NCI-H1105 treated with DMSO at 0.1 percent for 48 hours (cell line): ENCODE measurements at regions not wholly inside any gene's neighbourhood (a gene's known extent, or its start where the extent isn't known, plus 50 kb on each side); places are given as distances from the start of the nearest gene placed in this dataset.

Experiments used
- DNase-seq: peaks from one replicate; lab custom pipeline; 2025; lab: John Stamatoyannopoulos, UW

DNA sequence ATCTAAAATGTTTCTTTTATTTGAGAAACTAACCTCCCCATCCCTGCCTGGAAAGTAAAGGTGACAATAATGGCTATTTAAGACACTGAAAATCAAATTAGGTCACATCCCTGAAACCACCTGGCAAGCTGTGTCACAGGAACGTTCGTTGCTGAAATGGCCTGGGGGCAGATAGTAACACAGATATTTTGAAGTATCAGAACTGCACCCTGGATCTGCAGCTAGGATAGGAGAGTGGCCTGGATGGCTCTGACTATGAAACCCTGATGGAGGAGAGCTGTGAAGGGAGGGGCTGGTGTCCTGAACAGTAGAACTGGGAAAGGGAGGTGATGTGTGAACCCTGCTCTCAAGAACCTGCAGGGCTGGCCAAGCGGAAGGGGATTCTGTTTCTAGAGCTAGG, 648.3 kb upstream of the CFAP20DC start:
- DNase-seq: no peak

DNA sequence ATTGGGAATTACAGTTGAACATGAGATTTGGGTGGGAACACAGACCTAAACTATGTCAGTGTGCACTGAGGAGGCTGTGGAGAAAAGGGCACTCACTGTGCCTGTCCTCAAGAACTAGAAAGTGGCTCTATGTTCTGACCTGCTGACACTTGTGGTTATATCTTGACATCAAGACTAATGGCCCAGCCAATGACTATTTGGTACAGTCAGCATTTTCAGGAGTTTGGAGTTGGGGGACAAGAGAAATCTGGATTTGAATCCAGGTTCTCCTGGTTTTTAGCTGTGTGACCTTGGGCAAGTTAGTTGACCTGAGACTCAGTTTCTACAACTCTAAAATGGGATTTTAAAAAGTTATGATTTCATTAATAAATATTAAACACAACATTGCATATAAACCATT, 647.0 kb upstream of the CFAP20DC start:
- no peak for DNase-seq

DNA sequence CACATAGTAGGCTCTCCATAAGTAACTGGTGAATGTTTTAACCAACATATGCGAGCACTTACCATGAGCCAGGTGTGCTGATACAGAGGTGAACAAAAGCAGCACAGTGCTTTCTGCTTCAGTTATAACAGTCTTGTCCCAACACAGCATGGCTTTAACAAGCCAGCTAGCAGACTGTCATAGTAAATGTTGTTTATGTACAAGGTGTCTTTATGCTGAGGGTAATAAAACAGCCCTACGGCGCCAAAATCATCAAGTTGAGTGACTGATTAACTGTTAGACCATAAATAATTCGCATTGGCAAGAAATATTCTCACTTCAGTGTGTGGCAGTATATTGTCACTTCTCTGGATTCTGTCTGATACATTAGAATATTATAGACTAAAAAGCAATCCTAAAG, 646.0 kb upstream of the CFAP20DC start:
- no peak for DNase-seq

DNA sequence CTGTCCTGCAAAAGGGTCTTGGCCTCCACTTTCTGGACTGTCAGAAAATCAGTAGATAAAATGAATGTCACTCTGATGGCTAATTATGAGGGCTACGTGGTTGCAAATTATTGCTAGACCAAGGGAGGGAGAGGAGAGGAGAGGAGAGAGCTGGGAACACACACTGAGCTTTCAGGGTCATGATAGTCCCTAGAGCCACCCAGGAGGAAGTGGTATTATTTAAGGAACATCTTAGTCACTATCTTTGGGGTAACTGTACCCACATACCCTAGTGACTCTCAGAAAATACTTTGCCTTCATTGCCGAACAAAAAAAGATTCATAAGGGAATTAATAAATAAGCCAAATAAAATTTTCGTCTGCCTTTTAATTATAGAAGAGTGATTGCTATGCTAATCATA, 642.3 kb upstream of the CFAP20DC start:
- DNase-seq: no peak

DNA sequence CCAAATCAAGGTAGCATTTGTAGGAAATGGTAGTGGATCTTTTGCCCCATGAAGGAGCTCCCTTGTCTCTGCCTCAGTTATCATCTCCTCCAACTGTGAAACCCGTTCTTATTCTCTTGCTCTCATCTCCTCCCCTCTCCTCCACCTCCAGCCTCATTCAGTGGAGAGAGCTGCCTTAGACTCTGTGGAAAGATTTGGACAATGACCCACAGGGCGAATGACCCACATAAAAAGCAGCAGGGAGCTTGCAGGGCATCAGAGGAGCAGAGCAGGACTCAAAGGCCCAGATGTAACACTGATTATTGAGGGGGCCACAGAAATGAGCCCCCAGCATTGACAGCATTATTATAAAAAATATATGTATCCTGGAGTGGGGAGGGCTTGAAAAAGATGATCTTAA, 641.1 kb upstream of the CFAP20DC start:
- no peak for DNase-seq

DNA sequence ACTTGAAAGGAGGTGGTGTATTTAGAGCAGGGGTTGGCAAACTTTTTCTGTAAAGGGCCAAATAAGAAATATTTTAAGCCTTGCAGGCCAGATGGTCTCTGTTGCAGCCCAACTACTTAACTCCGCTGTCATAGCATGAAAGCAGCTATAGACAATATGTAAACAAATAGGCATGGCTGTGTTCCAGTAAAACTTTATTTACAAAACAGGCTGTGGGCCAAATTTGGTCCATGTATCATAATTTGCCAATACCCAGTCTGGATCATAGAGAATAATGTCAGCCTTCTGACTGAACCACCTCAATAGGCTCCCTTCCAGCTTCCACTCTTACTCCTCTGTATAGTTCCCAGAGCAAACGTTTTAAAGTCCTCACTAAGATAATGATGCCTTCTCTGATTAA, 638.8 kb upstream of the CFAP20DC start:
- DNase-seq: peak; percentile 15

DNA sequence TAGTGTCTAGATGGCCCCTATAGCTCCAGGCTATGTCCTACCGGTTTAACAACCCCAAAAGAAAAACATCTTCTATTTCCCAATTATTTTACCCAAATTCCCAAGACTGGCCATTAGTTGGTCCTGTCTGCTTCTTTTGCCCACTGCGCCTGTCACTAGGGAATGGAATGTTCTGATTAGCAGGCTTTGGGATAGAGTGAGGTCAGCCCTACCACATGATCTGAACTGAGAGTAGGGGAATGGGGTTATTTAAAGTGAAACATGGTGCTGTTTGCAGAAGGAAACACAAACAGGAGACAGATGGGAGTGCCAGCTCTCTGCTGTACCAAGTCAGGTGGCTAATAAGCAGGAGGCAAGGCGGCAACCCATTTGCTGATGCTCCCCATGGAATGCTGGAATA, 635.6 kb upstream of the CFAP20DC start:
- no peak for DNase-seq

DNA sequence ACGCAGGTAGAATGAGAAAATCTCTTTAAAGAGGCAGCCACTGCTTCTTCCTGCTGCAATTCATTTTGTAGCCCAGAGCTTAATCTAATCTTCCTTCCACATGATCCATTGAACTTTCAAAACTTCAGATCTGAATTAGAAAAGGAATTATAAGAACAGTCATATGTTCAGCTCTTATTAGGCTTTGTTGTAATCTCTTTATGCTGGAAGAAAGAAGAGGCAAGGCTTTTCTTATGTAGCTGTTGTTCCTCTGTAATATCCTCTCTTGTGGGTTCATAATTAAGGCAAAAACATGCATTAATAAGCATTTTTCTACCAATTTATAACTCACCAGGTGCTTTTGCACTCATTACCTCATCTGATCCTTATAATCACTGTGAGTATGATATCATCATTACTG, 634.9 kb upstream of the CFAP20DC start:
- no peak for DNase-seq

DNA sequence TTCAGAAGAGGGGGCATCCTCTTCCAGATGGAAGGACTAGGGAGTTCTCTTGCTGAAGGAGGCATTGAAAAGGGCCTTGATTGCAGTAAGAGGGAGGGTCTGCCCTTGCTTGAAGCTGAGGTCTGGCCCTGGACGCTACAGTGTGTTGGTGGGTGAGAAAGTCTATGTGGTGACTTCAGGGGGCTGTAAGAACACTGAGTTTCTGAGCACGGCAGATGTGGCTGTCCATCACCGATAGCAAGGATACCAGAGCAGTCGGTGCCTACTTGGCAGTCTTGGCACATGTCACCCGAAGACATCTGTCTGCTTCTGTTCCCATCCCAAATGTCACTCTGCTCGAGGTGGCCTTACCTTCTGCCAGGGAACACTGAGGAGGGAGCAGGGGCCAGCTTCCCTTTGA, 631.1 kb upstream of the CFAP20DC start:
- no peak for DNase-seq

DNA sequence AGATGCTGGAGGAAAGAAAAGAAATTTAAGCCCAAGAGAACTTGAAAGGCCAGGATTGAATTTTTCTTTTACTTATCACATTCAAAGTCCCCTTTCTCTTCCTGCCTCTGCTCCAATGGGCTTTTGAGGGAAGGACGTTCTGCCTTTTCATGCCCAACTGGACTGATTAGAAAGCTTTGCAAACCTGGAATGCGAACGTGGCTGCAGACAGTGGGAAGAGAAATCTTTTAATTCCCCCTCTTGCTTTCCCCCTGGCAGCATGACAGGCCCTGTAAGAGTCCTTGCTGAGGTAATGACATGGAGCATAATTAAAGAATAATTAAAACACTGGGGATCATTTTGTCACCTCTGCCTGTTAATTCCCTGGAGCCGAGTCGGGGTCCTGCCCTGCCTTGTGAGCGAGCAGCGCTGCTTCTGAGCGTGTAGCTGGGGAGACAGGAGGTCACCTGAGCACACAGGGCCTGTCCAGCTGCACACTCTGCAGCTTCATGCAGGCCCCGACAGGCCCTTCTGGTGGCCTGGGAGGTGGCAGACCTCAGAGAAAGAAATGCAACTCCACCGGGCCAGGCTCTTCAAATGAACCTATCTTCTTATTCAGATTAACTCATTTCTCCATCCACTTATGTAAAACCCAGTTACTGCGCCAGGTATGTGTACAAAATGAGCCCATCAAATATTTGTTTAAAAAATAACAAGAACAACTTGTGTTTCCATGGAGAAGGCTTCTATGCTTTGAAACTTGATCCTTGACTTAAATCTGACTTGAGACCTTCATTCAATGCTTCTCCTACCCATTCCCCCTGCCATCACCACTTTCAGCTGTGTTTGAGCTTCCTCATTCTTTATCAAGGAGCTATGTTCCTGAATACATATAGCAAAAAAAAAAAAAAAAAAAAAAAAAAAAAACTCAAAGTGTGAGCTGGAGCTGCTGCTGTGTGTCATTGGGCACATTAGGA, 628.2 kb upstream of the CFAP20DC start:
- DNase-seq: peak; percentile 32

DNA sequence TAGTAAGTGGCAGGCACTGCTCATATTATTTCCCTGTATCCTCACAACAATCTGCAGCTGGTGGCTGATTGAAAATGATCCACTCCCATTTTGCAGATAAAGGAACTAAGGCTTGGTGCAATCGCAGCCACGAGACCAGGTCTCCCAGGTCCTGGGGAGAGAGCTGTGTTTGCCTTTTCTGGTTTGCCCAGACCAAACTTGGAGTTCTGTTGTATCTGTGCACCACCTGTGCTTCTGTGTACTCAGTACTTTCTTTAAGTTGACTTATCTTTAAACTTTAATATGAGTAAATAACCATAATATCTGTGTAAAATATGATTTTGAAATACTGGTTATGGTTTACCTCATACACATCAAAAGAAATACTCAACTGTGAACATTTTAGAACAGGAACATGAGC, 625.7 kb upstream of the CFAP20DC start:
- DNase-seq: no peak

DNA sequence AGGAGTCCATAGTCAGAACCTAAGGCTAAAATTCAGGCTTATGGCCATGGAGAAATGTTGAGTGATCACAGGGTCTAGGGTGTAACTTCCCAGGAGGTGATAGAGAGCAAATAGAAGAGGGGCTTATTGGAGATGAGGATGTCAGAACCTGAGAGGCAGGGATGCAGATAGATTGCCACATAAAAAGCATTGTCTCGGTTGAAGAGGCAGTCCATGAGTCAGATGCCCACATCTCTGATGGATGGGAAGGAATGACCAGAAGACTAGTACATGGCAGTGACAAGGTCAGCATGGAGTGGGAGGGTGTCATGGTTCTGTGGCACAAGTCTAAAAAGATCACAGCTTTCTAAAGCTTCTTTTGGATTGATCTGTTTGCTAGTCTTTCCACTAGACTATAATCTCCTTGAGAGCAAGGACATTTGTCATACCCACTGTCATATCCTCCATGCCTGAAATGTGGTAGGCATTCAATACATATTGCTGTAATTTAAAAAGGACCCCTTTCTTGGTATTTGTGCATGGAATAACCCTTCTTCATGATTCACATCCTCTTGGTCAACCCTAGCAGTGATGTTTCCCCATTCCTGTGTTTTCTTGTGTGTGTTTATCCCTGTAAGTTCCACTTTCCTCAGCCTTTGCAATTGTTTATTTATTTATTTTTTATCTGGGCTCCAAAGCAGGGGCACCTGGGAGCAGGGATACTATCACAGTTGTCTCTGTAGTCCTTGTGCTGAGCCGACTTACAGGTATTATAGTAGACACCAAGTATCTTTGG, 613.4 kb upstream of the CFAP20DC start:
- no peak for DNase-seq

DNA sequence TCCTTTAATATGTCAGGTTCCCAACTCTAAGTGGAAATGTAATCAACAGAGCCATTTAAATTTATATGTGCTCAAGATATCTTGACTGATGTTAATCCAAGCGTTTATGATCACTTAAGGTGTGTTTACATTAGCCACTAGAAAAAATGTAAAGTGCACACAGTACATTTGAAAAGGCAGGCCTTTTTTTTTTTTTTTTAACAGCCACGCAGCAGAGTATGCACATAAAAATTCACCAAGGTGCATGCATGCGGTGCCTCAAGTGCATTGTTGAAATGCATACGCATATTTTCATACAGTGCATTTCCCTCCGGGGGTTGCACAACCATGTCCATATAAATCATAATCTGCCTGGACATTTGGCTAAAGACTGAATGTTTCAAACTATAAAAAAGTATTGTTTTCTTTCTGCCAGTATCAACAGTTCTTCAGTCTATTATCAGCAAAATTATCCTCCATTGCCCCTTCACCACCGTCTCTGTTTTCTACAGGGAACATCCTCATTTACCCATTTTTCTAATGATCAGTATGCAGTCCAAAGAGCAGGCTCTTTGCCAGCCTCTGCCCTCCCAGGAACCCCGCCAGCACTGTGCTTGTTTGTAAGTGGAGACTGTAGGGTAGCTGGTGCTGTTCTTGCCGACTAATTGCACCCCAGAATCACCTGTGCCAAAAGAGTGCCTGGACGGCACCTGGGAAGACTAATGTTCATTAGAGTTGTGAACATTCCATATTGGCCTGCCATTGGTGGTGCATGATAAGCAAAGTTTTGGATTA, 611.2 kb upstream of the CFAP20DC start:
- peak; percentile 80 for DNase-seq

DNA sequence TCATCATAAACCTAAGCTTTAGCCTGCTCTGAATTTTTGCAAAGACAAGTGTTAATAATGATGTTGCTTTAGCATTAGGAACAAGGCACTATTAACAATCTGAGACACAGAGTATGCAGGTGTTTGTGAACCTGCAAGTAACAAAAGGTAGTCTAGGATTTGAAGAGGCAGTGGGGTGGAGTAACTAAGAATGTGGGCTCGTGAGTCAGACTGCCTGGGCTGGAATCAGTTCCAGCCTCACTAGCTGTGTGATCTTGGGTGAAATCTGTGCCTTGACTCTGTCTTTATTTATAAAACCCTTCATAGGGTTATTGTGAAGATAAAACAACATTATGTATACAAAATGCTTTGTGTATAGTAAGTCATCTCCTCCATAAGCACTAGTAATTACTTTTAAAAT, 610.6 kb upstream of the CFAP20DC start:
- peak; percentile 12 for DNase-seq

DNA sequence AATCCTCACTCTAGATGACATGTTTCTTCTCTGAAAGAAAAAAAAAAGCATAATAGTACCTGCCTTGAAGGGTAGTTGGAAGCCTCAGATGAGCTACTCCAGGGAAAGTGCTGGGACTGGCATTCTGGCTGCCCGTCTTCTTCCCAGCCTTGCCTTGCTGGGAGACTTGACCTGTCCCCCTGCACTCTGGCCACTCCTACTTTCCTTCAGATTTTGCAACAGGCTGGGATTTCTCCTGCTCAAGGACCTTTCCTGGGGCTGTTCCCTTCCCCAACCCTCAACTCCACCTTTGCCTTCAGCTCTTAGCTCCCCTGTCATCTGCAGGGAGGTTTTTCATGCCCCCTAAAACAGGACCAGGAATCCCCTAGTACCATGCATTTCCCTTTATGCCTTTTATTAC, 609.9 kb upstream of the CFAP20DC start:
- no peak for DNase-seq

DNA sequence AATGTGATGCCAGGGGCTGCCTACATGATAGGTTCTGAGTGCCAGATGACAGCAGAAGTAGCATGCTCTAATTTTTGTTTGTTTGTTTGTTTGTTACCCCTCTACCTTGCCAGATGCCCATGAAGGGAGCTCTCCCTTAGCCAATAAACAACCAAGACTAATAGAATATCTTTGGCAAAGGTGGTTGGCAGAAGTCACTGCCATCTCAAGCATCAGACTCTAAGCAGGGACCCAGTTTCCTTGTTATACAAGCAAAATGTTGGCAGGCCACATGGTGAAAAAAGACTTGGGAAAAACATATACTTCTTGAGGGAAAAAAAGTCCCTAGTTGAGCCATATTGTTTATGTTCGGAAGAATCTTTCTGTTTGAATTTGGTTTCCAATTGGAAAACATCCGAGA, 609.0 kb upstream of the CFAP20DC start:
- DNase-seq: no peak

DNA sequence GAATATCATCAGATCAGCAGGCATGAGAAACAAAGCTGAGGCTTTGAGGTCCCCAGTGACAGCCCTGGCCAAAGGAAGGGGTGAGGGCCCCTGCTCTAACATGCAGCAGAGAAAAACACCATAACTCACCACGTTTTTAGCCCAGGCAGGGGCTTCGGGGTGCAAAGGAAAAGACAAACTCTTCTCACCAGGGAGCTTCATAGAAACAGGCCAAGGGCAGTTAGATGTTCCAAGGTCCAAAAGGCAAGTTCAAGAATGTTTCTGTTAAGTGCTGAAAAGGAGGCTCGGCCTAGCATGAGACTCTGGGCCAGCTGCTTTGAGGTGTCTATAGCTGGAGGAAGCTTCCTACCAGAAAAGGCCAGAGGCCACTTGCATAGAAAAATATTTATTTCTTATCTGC, 608.4 kb upstream of the CFAP20DC start:
- DNase-seq: no peak

DNA sequence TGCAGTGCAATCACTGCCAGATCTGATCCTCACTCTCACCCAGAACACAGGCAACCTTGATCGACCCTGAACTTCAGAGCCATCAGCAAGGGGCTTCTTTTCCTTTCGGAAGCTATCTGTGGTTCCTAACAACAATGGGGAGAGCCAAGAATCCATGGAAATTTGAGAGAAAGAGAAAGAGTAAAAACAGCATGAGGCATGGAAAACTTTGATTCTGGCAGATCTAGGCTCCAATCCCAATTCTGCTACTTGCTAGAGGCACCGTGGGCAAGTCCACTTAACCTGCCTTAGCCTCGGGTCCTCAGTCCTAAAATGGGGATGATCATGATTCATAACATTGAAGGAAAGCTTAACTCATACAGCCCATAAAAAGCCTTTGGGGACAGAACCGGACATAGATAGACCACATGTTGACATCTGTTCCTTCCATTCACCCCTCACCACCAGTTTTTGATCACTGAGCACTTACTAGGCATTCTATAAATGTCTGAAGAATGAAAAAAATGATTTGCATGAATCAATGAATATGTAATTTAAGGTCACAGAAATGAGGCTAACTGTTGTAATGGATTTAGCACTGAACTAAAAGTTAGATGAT, 605.7 kb upstream of the CFAP20DC start:
- DNase-seq: no peak

DNA sequence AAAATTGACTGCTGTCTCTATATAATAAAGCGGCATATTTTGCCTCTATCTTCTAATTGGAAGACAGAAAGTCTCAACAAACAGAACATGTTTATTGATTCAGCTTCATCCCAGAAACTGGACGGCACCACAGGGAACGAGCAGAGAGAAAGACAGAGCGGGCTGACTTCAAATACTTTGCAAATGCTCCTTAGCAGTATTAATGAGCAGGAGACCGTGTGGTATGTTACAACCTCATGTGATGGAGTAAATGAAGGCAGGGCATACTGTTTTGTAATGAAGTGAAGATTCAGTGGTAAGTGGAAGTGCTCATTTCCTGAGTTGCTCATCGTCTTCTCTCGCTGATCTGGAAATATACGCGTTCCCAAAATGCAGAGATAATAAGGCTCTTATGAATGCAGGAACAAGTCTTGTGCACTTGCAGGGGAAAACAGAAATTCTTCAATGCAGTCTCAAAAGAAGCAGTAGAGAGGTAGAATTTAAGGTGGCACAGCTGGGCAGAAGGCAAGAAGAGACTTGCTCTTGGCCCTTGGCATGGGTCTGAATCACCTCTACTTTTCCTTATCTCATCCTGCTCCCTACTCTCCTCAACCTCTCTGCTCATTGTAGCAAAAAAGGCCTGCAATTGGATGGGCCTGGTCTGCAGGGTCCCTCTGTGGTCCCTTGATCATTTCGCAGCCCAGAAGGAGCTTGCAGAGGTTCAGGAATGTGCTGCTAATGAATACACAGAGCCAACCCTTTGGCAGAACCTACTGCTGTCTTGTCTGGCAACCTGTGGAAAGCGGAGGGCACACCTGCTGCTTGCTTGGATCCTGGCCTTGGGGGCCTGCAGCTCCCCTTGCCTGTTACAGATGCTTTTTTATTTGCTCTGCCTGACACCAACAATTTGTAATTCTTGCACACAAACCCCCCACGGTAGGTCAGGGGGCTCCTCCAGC, 604.9 kb upstream of the CFAP20DC start:
- no peak for DNase-seq

DNA sequence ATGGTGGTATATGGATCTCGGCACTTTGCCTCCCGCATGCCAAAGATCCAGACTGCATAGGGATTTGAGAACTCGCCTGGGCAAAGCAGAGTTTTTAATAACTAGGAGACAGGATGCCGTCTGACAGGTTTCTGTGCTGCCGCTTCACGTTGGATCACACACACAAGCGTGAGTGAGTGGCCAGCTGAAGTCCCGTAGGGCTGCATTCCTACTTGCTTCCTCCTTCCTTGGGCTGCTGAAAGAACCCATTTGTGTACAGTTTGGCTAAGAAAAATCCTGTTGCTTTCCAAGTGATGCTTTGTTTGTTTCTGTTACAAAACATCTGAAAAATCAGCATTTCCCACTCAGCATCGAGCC, 604.3 kb upstream of the CFAP20DC start:
- DNase-seq: no peak
